Ammon's horn (tissue), 1 donor: ENCODE measurements at regions not wholly inside any gene's neighbourhood (a gene's known extent, or its start where the extent isn't known, plus 50 kb on each side); places are given as distances from the start of the nearest gene placed in this dataset.

Experiments used
- DNase-seq: peaks from one replicate; pipeline ENCODE4 v3.0.0-alpha.2; 2016; ENCODE audit warnings: low spot score

GRCh38 chr4:179584101-179584500, 2141.9 kb upstream of the AGA start:
- no peak for DNase-seq

- DNase-seq, result no peak
Observed at GRCh38 chr4:179585761-179586160, 2143.5 kb upstream of the AGA start.

- DNase-seq, result no peak
Observed at GRCh38 chr4:179586460-179586859, 2144.2 kb upstream of the AGA start.

- no peak for DNase-seq
Observed at GRCh38 chr4:179595671-179596410, 2153.6 kb upstream of the AGA start.

GRCh38 chr4:179596621-179597020, 2154.4 kb upstream of the AGA start:
- DNase-seq, result no peak

- no peak for DNase-seq
Observed at GRCh38 chr4:179597301-179597700, 2155.1 kb upstream of the AGA start.

GRCh38 chr4:179601671-179602070, 2159.4 kb upstream of the AGA start:
- no peak for DNase-seq

- no peak for DNase-seq
Observed at GRCh38 chr4:179605196-179605595, 2163.0 kb upstream of the AGA start.

- no peak for DNase-seq
Observed at GRCh38 chr4:179607003-179607402, 2164.8 kb upstream of the AGA start.

- no peak for DNase-seq
Observed at GRCh38 chr4:179615704-179616103, 2173.5 kb upstream of the AGA start.

- no peak for DNase-seq
Observed at GRCh38 chr4:179618966-179619365, 2176.7 kb upstream of the AGA start.

GRCh38 chr4:179624768-179625181, 2182.5 kb upstream of the AGA start:
- no peak for DNase-seq

GRCh38 chr4:179625406-179625805, 2183.2 kb upstream of the AGA start:
- DNase-seq, result no peak

GRCh38 chr4:179626687-179627086, 2184.4 kb upstream of the AGA start:
- no peak for DNase-seq

GRCh38 chr4:179631321-179631720, 2189.1 kb upstream of the AGA start:
- DNase-seq, result no peak

GRCh38 chr4:179634862-179635261, 2192.6 kb upstream of the AGA start:
- no peak for DNase-seq

- DNase-seq, result no peak
Observed at GRCh38 chr4:179662522-179662921, 2220.3 kb upstream of the AGA start.

GRCh38 chr4:179663641-179664429, 2221.6 kb upstream of the AGA start:
- DNase-seq, result no peak

GRCh38 chr4:179664430-179665027, 2222.3 kb upstream of the AGA start:
- DNase-seq, result no peak

- no peak for DNase-seq
Observed at GRCh38 chr4:179666226-179666625, 2224.0 kb upstream of the AGA start.

- no peak for DNase-seq
Observed at GRCh38 chr4:179671609-179672008, 2229.4 kb upstream of the AGA start.

- DNase-seq, result no peak
Observed at GRCh38 chr4:179678093-179678814, 2236.0 kb upstream of the AGA start.
